K562 (cell line): ENCODE measurements at regions not wholly inside any gene's neighbourhood (a gene's known extent, or its start where the extent isn't known, plus 50 kb on each side); places are given as distances from the start of the nearest gene placed in this dataset.

ENCODE experiments used
- ATAC-seq: fragments of 200-7000 bp; cut with Tn5 transposase; 3 replicates; pipeline ENCODE4 v1.9.1; 2020; ENCODE audit warnings: moderate library complexity
- BruUV-seq: library from RNA; stranded (reverse); fragments of 400-500 nt; replicated peaks from 2 replicates; lab custom pipeline; 2021; lab: Mats Ljungman, UMichigan
- CTCF ChIA-PET: fragments of 300-600 bp; formaldehyde crosslinking; extraction: SDS; loops from one replicate; lab custom pipeline; 2021; ENCODE audit warnings: low intra/inter-chr PET ratio; lab: Yijun Ruan, JAX
- POLR2A ChIA-PET: fragments of 300-600, 350-650 bp; sonication (Branson Sonifier 250); formaldehyde crosslinking; extraction: SDS; loops from one replicate; lab custom pipeline; 2021; ENCODE audit warnings: antibody characterized with exemption, inconsistent platforms; lab: Yijun Ruan, JAX
- DNase-seq, 4 experiments: peaks; one replicate each; pipeline versions ENCODE4 v3.0.0 to v3.0.0-alpha.2; 2011 to 2018; ENCODE audit warnings: low spot score in 3 of 4, mixed read lengths in 3 of 4; ENCODE audit errors: extremely low read depth in 1 of 4
- FAIRE-seq: peaks from 2 replicates; lab custom pipeline; 2011; peaks lifted over from hg19 to GRCh38; lab: Jason Lieb, UNC
- H2AFZ ChIP-seq: 2 replicates; pipeline ENCODE4 v1.6.0; 2011; ENCODE audit warnings: low read depth, low read length, control low read depth, inconsistent platforms
- H3K27ac ChIP-seq: fragments of 200-600 bp; 3 replicates; pipeline ENCODE4 v1.8.0; 2011; ENCODE audit warnings: low read depth, mild to moderate bottlenecking, control low read depth, inconsistent platforms, low read length, moderate library complexity, mixed read lengths; ENCODE audit errors: extremely low read depth
- H3K27me3 ChIP-seq, 2 experiments: fragments of 300-600 bp in 1 of 2; 2 replicates in 1 of 2; 3 replicates in 1 of 2; pipeline versions ENCODE4 v1.6.0 to v1.8.0; 2011; ENCODE audit warnings: inconsistent platforms in 2 of 2, low read length in 2 of 2, mild to moderate bottlenecking in 1 of 2, mixed read lengths in 1 of 2, moderate library complexity in 1 of 2; ENCODE audit not compliant: control insufficient read depth in 2 of 2, insufficient read depth in 2 of 2
- H3K36me3 ChIP-seq: fragments of 300-600 bp; 3 replicates; pipeline ENCODE4 v1.8.0; 2011; ENCODE audit warnings: mild to moderate bottlenecking, low read length, inconsistent platforms; ENCODE audit not compliant: control insufficient read depth, insufficient read depth
- H3K4me1 ChIP-seq, 2 experiments: fragments of 200-600 bp in 1 of 2; replicated peaks in 1 of 2; 2 replicates in 1 of 2; 3 replicates in 1 of 2; pipeline versions ENCODE4 v1.5.1 to v1.8.0; 2011; ENCODE audit warnings: inconsistent platforms in 2 of 2, low read length in 2 of 2, mild to moderate bottlenecking in 1 of 2, mixed read lengths in 1 of 2, moderate library complexity in 1 of 2; ENCODE audit not compliant: control insufficient read depth in 2 of 2, insufficient read depth in 2 of 2
- H3K4me2 ChIP-seq: 2 replicates; pipeline ENCODE4 v1.6.1; 2011; ENCODE audit warnings: low read length, control low read depth, inconsistent platforms, mixed read lengths; ENCODE audit not compliant: insufficient read depth
- H3K4me3 ChIP-seq: fragments of 200-600 bp; sonication (generic), shearing (Covaris generic); 2 replicates; pipeline ENCODE4 v1.5.1; 2016; ENCODE audit warnings: control low read depth, inconsistent platforms
- H3K79me2 ChIP-seq: fragments of 200-600 bp; 3 replicates; pipeline ENCODE4 v1.8.0; 2011; ENCODE audit warnings: low read length, inconsistent platforms; ENCODE audit not compliant: control insufficient read depth, insufficient read depth
- H3K9ac ChIP-seq, 2 experiments: 2 replicates each; pipeline versions ENCODE4 v1.6.0 to v1.6.1; 2011; ENCODE audit warnings: low read depth in 2 of 2, low read length in 2 of 2, control low read depth in 1 of 2, inconsistent platforms in 1 of 2, mild to moderate bottlenecking in 1 of 2, mixed read lengths in 1 of 2; ENCODE audit not compliant: insufficient read depth in 1 of 2
- H3K9me1 ChIP-seq: one replicate; pipeline ENCODE4 v1.6.0; 2011; ENCODE audit warnings: inconsistent platforms, mild to moderate bottlenecking, low read length, moderate library complexity; ENCODE audit not compliant: control insufficient read depth, insufficient read depth
- H3K9me3 ChIP-seq: replicated peaks from 2 replicates; pipeline ENCODE4 v1.5.1; 2011; ENCODE audit warnings: low read depth, low read length, inconsistent platforms; ENCODE audit not compliant: control insufficient read depth, insufficient read depth
- H4K20me1 ChIP-seq: replicated peaks from 2 replicates; pipeline ENCODE4 v1.6.1; 2011; ENCODE audit warnings: low read length, inconsistent platforms, mixed read lengths; ENCODE audit not compliant: control insufficient read depth, insufficient read depth
- LARP7 ChIP-seq: fragments of 450-650 bp; IDR thresholded peaks from 2 replicates; pipeline ENCODE4 v1.6.1; 2016
- STAT5B ChIP-seq: fragments of 250-450 bp; sonication (Bioruptor Pico); IDR thresholded peaks from 2 replicates; pipeline ENCODE4 v1.8.0; 2021; ENCODE audit warnings: mild to moderate bottlenecking, inconsistent platforms
- YBX1 ChIP-seq: fragments of 450-650 bp; IDR thresholded peaks from 2 replicates; pipeline ENCODE4 v1.7.1; 2016; ENCODE audit warnings: mild to moderate bottlenecking
- ZC3H11A ChIP-seq: IDR thresholded peaks from 2 replicates; pipeline ENCODE4 v1.6.1; 2012; ENCODE audit warnings: low read depth, low read length, improper control_type of control experiment
- ZFPM2 ChIP-seq: fragments of 250-450 bp; sonication (Bioruptor Pico); IDR thresholded peaks from 2 replicates; pipeline ENCODE4 v1.5.1; 2022; ENCODE audit warnings: mild to moderate bottlenecking
- WGBS: fragments of 100-300 bp; shearing (Covaris generic); methylation state at CpG from one replicate; pipeline ENCODE4 v1.1.6; 2016; ENCODE audit warnings: low coverage, mixed read lengths; ENCODE audit not compliant: insufficient coverage; ENCODE audit errors: missing lambda C conversion rate; 5-methylcytosine and 5-hydroxymethylcytosine counted together
- in situ Hi-C: fragments of 300-500 bp; cut with MboI; formaldehyde crosslinking; loops from 4 replicates; pipeline ENCODE4 v1.15.0; 2018; ENCODE audit warnings: inconsistent platforms, mixed read lengths
- intact Hi-C: fragments of 100-400 bp; cut with micrococcal nuclease; formaldehyde crosslinking; loops from 2 replicates; pipeline ENCODE4 v1.14.2; 2022
- TF ChIP-seq, protein P1 (sequence below): fragments of 250-450 bp; sonication (Bioruptor Pico); IDR thresholded peaks from 2 replicates; pipeline ENCODE4 v1.8.0; 2022; ENCODE audit warnings: inconsistent platforms
- TF ChIP-seq, protein P2 (sequence below), 3 experiments: fragments of 200-800 bp in 1 of 3; sonication (Bioruptor generic) in 1 of 3; sonication (generic) in 1 of 3; formaldehyde crosslinking in 1 of 3; IDR thresholded peaks; 2 replicates each; pipeline versions ENCODE4 v1.6.1 to v1.8.0; 2016 to 2022; ENCODE audit warnings: mild to moderate bottlenecking in 2 of 3, missing compliant biosample characterization in 2 of 3, missing genetic modification characterization in 2 of 3, missing genetic modification reagents in 1 of 3

DNA sequence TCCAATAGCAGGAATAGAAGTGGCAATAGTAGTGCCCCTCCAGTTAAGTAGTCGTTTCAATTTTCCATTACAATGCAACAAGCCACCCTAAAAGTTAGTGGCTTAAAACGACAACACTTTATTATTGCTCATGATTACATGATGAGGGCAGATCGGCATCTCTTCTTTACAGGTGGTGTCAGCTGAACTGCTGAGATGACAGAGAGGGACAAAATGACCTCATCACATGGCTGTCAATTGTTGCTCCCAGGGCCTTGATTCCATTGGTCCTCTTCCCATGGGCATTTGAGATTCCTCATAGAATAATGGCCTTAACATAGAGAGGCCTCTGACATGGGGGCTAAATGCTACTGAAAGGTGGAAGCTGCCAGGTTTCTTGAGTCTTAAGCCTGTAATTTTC is 679.8 kb upstream of the KLHL1 start:
- no peaks in the 10 kb centered on the region for H4K20me1 ChIP-seq
- WGBS = 0% methylated on average over 3 of the region's 3 CpGs
- no peak for FAIRE-seq
- no peaks in the 10 kb centered on the region for H3K36me3 ChIP-seq
- BruUV-seq = no TSS peak
- H3K27me3 ChIP-seq = no peaks in the 10 kb centered on the region
- in situ Hi-C loops (no loop called here), intact Hi-C loops (no loop called here)
- no peaks in the 10 kb centered on the region for H3K79me2 ChIP-seq
- H3K9me3 ChIP-seq = no peaks in the 10 kb centered on the region
- H3K9ac ChIP-seq = no peak overlapping the region
- H3K4me3 ChIP-seq = no peak overlapping the region
- no peaks in the 10 kb centered on the region for H3K4me1 ChIP-seq
- no peaks in the 10 kb centered on the region for H3K9me1 ChIP-seq
- H3K4me2 ChIP-seq = no peak overlapping the region
- H3K27ac ChIP-seq = no peak overlapping the region
- TF ChIP-seq ZFPM2 (CRISPR knock-in tag) = no peak
- TF ChIP-seq, protein P1, sequence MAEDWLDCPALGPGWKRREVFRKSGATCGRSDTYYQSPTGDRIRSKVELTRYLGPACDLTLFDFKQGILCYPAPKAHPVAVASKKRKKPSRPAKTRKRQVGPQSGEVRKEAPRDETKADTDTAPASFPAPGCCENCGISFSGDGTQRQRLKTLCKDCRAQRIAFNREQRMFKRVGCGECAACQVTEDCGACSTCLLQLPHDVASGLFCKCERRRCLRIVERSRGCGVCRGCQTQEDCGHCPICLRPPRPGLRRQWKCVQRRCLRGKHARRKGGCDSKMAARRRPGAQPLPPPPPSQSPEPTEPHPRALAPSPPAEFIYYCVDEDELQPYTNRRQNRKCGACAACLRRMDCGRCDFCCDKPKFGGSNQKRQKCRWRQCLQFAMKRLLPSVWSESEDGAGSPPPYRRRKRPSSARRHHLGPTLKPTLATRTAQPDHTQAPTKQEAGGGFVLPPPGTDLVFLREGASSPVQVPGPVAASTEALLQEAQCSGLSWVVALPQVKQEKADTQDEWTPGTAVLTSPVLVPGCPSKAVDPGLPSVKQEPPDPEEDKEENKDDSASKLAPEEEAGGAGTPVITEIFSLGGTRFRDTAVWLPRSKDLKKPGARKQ (CRISPR knock-in tag) = no peak
- TF ChIP-seq, protein P2, sequence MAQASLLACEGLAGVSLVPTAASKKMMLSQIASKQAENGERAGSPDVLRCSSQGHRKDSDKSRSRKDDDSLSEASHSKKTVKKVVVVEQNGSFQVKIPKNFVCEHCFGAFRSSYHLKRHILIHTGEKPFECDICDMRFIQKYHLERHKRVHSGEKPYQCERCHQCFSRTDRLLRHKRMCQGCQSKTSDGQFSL (CRISPR knock-in tag; IDR thresholded peaks at IDR 0.05) = no peak
- TF ChIP-seq, protein P2 (tag; IDR thresholded peaks at IDR 0.05) = no peak
- no peak for TF ChIP-seq ZC3H11A
- no peak for TF ChIP-seq YBX1
- TF ChIP-seq LARP7 = no peak
- no peak for TF ChIP-seq STAT5B (CRISPR knock-in tag)
- ChIA-PET POLR2A (no interaction called here), CTCF (no interaction called here)
- no peak overlapping the region for H2AFZ ChIP-seq
- no peak for DNase-seq
- no peak for ATAC-seq
